Ascending aorta (tissue), 2 donors: ENCODE measurements at regions not wholly inside any gene's neighbourhood (a gene's known extent, or its start where the extent isn't known, plus 50 kb on each side); places are given as distances from the start of the nearest gene placed in this dataset.

ENCODE experiments used
- DNase-seq, 2 donors: peaks; one replicate each; pipeline ENCODE4 v3.0.0-alpha.2; 2019; ENCODE audit warnings: low spot score in 2 of 2
- H3K27ac ChIP-seq, 2 donors: fragments of 200-600 bp; sonication (generic); one replicate each; pipeline ENCODE4 v1.5.1; 2016 to 2017; ENCODE audit warnings: mild to moderate bottlenecking in 1 of 2
- H3K27me3 ChIP-seq: fragments of 200-600 bp; sonication (generic); one replicate; pipeline ENCODE4 v1.5.1; 2017
- H3K36me3 ChIP-seq, 2 donors: fragments of 200-600 bp; sonication (generic); one replicate each; pipeline ENCODE4 v1.5.1; 2016
- H3K4me1 ChIP-seq, 2 donors: fragments of 200-600 bp; sonication (generic); one replicate each; pipeline ENCODE4 v1.5.1; 2016 to 2017; ENCODE audit warnings: mild to moderate bottlenecking in 1 of 2
- H3K4me3 ChIP-seq, 2 donors: fragments of 200-600 bp; sonication (generic); one replicate each; pipeline ENCODE4 v1.5.1; 2016 to 2017; ENCODE audit warnings: mild to moderate bottlenecking in 1 of 2
- H3K9me3 ChIP-seq, 2 donors: fragments of 200-600 bp; sonication (generic); one replicate each; pipeline ENCODE4 v1.5.1; 2016
- intact Hi-C: fragments of 100-400 bp; cut with DNase I; formaldehyde crosslinking; loops from one replicate; pipeline ENCODE4 v1.15.1; 2023
- TF ChIP-seq, protein P1 (sequence below), 3 experiments: fragments of 200-600 bp in 2 of 3; fragments of 450-650 bp in 1 of 3; sonication (generic) in 2 of 3; IDR thresholded peaks; one replicate each; pipeline ENCODE4 v1.5.1; 2016 to 2019; ENCODE audit warnings: antibody characterized with exemption in 3 of 3, mild to moderate bottlenecking in 1 of 3, moderate library complexity in 1 of 3

DNA sequence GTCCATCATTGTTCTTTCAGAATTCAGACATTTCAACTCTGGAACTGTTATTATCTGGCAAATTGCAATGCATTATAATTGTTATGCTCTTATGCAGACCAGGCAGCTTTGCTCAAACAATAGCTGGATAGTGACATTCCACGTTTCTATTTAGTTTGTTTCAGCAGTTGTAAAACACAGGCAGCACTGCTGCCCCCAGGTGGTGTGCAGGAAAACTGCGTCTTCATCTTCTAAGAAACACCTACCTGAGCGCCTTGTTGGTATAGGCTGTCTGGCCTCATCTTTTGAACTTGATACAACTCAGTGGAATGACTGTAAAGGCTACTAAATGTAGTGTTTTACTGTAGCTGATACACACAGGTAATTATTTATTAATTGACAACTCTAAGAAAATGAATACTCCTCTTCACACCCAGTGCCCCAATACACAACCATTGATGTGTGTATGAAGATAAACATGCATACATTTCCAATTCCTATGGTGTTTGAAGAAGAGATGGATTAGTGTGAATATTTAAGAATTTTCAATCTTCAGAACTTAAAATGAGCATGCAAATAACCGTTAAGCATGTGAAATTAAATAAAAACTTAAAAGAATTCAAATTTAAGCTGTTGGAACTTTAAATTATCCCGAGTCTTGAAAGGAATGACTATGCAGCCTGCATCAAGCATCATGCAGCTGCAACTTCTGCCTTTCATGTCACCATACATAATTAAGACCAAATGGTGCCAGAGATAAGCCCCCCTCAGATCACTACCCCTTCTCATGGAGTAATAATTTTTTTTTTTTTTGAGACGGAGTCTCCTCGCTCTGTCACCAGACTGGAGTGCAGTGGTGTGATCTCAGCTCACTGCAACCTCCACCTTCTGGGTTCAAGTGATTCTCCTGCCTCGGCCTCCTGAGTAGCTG is 85.6 kb downstream of the CD8B2 start:
- H3K36me3 ChIP-seq, result no peaks in the 10 kb centered on the region

DNA sequence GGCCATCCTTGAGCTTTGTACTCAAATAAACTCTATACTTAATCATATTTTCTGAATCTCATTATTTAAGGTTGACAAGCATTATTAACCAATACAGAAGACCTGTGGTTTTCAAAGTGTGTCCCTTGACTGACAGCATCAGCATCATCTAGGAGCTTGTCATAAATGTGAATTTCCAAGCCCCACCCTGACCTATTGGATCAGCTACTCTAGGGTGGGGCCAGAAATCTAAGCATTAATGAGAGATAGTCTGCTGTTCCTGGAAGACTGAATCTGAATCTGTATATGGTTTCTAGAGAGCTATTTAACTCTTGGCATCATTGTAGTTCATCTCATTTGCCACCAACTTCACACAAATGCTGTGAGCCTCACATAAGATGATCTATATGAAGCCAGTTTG is 86.6 kb downstream of the CD8B2 start:
- Histone ChIP-seq H3K9me3 (no peaks in the 10 kb centered on the region), H3K27ac (no peak overlapping the region), H3K27me3 (no peaks in the 10 kb centered on the region), H3K4me3 (no peak overlapping the region), H3K4me1 (peaks cover 0 to 14% of the 10 kb centered on the region in 2 donors), H3K36me3 (no peaks in the 10 kb centered on the region)
- intact Hi-C loops, result no loop called here
- TF ChIP-seq, protein P1, sequence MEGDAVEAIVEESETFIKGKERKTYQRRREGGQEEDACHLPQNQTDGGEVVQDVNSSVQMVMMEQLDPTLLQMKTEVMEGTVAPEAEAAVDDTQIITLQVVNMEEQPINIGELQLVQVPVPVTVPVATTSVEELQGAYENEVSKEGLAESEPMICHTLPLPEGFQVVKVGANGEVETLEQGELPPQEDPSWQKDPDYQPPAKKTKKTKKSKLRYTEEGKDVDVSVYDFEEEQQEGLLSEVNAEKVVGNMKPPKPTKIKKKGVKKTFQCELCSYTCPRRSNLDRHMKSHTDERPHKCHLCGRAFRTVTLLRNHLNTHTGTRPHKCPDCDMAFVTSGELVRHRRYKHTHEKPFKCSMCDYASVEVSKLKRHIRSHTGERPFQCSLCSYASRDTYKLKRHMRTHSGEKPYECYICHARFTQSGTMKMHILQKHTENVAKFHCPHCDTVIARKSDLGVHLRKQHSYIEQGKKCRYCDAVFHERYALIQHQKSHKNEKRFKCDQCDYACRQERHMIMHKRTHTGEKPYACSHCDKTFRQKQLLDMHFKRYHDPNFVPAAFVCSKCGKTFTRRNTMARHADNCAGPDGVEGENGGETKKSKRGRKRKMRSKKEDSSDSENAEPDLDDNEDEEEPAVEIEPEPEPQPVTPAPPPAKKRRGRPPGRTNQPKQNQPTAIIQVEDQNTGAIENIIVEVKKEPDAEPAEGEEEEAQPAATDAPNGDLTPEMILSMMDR (IDR thresholded peaks at IDR 0.05), result no peak
- DNase-seq, result no peak

More for the DNA sequence above, 85.6 kb downstream of the CD8B2 start:
- no peak overlapping the region for H3K27ac ChIP-seq
- no peaks in the 10 kb centered on the region for H3K9me3 ChIP-seq
- H3K27me3 ChIP-seq, result no peaks in the 10 kb centered on the region
- no peak for DNase-seq
- TF ChIP-seq, protein P1 (IDR thresholded peaks at IDR 0.05), result peak in 2 of 3 experiments; percentile 27 to 47
- no peak overlapping the region for H3K4me3 ChIP-seq
- intact Hi-C loops, result no loop called here
- peaks cover 0 to 14% of the 10 kb centered on the region in 2 donors for H3K4me1 ChIP-seq

DNA sequence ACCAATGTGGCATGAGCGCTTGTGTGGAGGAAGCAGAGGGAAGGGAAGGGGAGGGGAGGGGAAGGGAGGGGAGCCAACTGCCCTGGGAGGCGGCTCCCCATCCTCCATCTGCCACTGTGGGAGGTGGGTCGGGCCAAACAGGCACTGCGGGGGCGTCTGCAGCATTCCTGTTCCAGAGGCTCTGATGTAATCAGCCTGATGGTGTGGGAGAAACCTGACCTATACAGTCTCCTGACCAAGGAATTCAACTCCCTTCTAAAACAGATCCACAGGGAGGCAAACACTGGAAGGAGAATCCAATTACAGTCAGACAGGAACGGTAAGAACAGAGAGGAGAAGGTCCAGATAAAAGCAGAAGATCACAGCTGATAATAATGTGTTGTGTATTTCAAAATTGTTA is 88.8 kb downstream of the CD8B2 start:
- H3K27ac ChIP-seq, result peak overlapping the region in 1 of 2 donors; percentile 27

GRCh38 chr2:106577255-106577651 is 90.1 kb downstream of the CD8B2 start:
- H3K4me3 ChIP-seq, result no peak overlapping the region
- TF ChIP-seq, protein P1 (IDR thresholded peaks at IDR 0.05), result no peak
- peaks cover 0 to 17% of the 10 kb centered on the region in 2 donors for H3K4me1 ChIP-seq
- H3K27ac ChIP-seq, result no peak overlapping the region
- intact Hi-C loops, result no loop called here
- no peak for DNase-seq
- no peaks in the 10 kb centered on the region for H3K9me3 ChIP-seq
- H3K27me3 ChIP-seq, result no peaks in the 10 kb centered on the region
- H3K36me3 ChIP-seq, result no peaks in the 10 kb centered on the region

More for the DNA sequence above, 88.8 kb downstream of the CD8B2 start:
- TF ChIP-seq, protein P1 (IDR thresholded peaks at IDR 0.05), result no peak
- H3K4me1 ChIP-seq, result peaks cover 0 to 14% of the 10 kb centered on the region in 2 donors
- H3K27me3 ChIP-seq, result no peaks in the 10 kb centered on the region
- H3K36me3 ChIP-seq, result no peaks in the 10 kb centered on the region
- H3K9me3 ChIP-seq, result no peaks in the 10 kb centered on the region
- intact Hi-C loops, result no loop called here
- no peak for DNase-seq
- H3K4me3 ChIP-seq, result no peak overlapping the region

DNA sequence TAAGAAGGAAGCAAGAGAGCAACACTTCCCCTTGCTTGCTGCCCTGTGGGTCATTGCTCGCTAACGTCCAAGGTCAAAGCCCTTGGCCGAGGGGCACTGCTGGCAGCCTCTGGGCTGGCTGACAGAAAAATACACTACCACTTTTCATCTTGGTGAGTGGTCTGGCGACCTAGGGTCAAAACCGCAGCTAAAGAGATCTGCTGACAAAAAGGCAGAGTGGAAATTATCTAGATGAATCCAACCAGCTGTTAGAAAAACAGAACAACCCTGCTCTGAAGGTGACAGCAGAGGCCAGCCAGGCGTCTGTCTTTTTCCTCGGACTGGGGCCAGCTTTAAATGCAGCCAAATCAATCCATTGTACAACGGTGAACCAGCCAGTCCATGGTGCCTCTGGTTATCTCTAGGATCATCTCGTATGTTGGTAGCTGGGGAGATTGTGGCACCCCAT is 92.6 kb downstream of the CD8B2 start:
- Histone ChIP-seq H3K4me3 (no peak overlapping the region), H3K36me3 (no peaks in the 10 kb centered on the region), H3K27me3 (peaks cover 6% of the 10 kb centered on the region), H3K27ac (no peak overlapping the region), H3K4me1 (peaks cover 0 to 17% of the 10 kb centered on the region in 2 donors), H3K9me3 (no peaks in the 10 kb centered on the region)
- TF ChIP-seq, protein P1 (IDR thresholded peaks at IDR 0.05), result no peak
- intact Hi-C loops, result loop anchor here (5.0 kb wide), 1 partner anchor 332 kb away; no protein-coding TSS in a partner anchor
- DNase-seq, result no peak
